Thyroid gland (tissue), 4 donors: ENCODE measurements at regions not wholly inside any gene's neighbourhood (a gene's known extent, or its start where the extent isn't known, plus 50 kb on each side); places are given as distances from the start of the nearest gene placed in this dataset.

Experiments
- DNase-seq, 2 donors: peaks; one replicate each; pipeline ENCODE4 v3.0.0-alpha.2; 2019
- H3K27ac ChIP-seq, 3 donors: fragments of 200-600 bp; sonication (generic); 1 replicate in 2 of 3; 2 replicates in 1 of 3; pipeline ENCODE4 v1.5.1; 2016 to 2019; ENCODE audit warnings: mild to moderate bottlenecking in 1 of 3, moderate library complexity in 1 of 3
- H3K27me3 ChIP-seq: fragments of 200-600 bp; sonication (generic); one replicate; pipeline ENCODE4 v1.5.1; 2019
- H3K36me3 ChIP-seq, 2 donors: fragments of 200-600 bp; sonication (generic); one replicate each; pipeline ENCODE4 v1.5.1; 2016 to 2019
- H3K4me1 ChIP-seq, 2 donors: fragments of 200-600 bp; sonication (generic); one replicate each; pipeline ENCODE4 v1.5.1; 2017 to 2019
- H3K4me3 ChIP-seq, 3 donors: fragments of 200-600 bp; sonication (generic); replicated peaks in 1 of 3; 1 replicate in 2 of 3; 2 replicates in 1 of 3; pipeline ENCODE4 v1.5.1; 2016; ENCODE audit warnings: mild to moderate bottlenecking in 1 of 3
- H3K9me3 ChIP-seq: fragments of 200-600 bp; sonication (generic); one replicate; pipeline ENCODE4 v1.5.1; 2017
- POLR2A ChIP-seq, 2 donors: fragments of 450-650 bp; IDR thresholded peaks; one replicate each; pipeline ENCODE4 v1.6.1; 2017; ENCODE audit warnings: antibody characterized with exemption in 2 of 2, mild to moderate bottlenecking in 2 of 2, moderate library complexity in 1 of 2
- WGBS, 2 donors: methylation state at CpG; one replicate each; pipeline ENCODE4 v1.1.5; 2017; 5-methylcytosine and 5-hydroxymethylcytosine counted together
- intact Hi-C: fragments of 100-400 bp; cut with DNase I; formaldehyde crosslinking; loops from one replicate; pipeline ENCODE4 v1.15.1; 2023
- TF ChIP-seq, protein P1 (sequence below), 6 experiments: fragments of 200-600 bp in 3 of 6; fragments of 450-650 bp in 3 of 6; sonication (generic) in 3 of 6; IDR thresholded peaks; one replicate each; pipeline ENCODE4 v1.5.1; 2016 to 2019; ENCODE audit warnings: antibody characterized with exemption in 6 of 6, mild to moderate bottlenecking in 2 of 6, inconsistent platforms in 1 of 6, moderate library complexity in 1 of 6

DNA sequence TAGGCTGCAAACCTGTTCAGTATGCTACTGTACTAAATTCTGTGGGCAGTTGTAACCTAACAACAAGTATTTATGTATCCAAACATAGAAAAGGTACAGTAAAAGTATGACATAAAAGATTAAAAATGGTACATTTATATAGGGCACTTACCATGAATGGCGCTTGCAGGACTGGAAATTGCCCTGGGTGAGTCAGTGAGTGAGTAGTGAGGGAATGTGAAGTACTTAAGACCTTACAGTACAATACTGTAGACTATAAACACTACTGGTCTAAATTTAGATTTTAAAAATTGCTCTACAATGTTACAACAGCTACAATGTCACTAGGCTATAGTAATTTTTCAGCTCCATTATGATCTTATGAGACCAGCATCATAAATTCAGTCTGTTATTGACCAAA, 146.0 kb upstream of the GNAI1 start:
- TF ChIP-seq, protein P1, sequence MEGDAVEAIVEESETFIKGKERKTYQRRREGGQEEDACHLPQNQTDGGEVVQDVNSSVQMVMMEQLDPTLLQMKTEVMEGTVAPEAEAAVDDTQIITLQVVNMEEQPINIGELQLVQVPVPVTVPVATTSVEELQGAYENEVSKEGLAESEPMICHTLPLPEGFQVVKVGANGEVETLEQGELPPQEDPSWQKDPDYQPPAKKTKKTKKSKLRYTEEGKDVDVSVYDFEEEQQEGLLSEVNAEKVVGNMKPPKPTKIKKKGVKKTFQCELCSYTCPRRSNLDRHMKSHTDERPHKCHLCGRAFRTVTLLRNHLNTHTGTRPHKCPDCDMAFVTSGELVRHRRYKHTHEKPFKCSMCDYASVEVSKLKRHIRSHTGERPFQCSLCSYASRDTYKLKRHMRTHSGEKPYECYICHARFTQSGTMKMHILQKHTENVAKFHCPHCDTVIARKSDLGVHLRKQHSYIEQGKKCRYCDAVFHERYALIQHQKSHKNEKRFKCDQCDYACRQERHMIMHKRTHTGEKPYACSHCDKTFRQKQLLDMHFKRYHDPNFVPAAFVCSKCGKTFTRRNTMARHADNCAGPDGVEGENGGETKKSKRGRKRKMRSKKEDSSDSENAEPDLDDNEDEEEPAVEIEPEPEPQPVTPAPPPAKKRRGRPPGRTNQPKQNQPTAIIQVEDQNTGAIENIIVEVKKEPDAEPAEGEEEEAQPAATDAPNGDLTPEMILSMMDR (IDR thresholded peaks at IDR 0.05) = no peak
- no peak for TF ChIP-seq POLR2A (IDR thresholded peaks at IDR 0.05)
- H3K4me3 ChIP-seq = no peak overlapping the region
- 92 to 94% methylated on average over 1 of the region's 1 CpG for WGBS, 2 donors
- H3K27me3 ChIP-seq = no peaks in the 10 kb centered on the region
- no peak overlapping the region for H3K27ac ChIP-seq
- intact Hi-C loops = no loop called here
- no peaks in the 10 kb centered on the region for H3K4me1 ChIP-seq
- H3K36me3 ChIP-seq = no peaks in the 10 kb centered on the region
- H3K9me3 ChIP-seq = no peaks in the 10 kb centered on the region
- DNase-seq = no peak

DNA sequence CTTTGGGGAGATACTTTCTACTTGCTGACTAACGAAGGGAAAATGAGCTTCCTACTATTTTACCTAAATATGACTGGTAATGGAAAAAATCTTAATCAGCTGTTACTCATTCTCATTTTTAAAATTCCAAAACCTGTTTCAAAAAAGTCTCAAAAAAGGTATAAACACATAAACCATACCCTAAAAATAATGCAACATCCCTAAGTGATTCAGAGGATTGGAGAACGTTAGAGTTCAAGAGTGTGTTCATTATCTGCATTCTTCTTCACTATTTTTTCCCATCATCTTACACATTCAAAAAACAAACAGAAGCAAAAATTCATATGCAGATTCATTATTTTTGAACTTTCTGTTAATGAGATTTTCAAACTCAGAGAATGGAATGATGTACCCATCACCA, 150.4 kb upstream of the GNAI1 start:
- no peak for TF ChIP-seq POLR2A (IDR thresholded peaks at IDR 0.05)
- TF ChIP-seq, protein P1 (IDR thresholded peaks at IDR 0.05) = no peak
- no peak for DNase-seq
- Histone ChIP-seq H3K36me3 (no peaks in the 10 kb centered on the region), H3K27ac (no peak overlapping the region), H3K4me3 (no peak overlapping the region), H3K9me3 (no peaks in the 10 kb centered on the region), H3K27me3 (no peaks in the 10 kb centered on the region), H3K4me1 (no peaks in the 10 kb centered on the region)
- intact Hi-C loops = no loop called here
- 80 to 83% methylated on average over 2 of the region's 2 CpGs for WGBS, 2 donors

DNA sequence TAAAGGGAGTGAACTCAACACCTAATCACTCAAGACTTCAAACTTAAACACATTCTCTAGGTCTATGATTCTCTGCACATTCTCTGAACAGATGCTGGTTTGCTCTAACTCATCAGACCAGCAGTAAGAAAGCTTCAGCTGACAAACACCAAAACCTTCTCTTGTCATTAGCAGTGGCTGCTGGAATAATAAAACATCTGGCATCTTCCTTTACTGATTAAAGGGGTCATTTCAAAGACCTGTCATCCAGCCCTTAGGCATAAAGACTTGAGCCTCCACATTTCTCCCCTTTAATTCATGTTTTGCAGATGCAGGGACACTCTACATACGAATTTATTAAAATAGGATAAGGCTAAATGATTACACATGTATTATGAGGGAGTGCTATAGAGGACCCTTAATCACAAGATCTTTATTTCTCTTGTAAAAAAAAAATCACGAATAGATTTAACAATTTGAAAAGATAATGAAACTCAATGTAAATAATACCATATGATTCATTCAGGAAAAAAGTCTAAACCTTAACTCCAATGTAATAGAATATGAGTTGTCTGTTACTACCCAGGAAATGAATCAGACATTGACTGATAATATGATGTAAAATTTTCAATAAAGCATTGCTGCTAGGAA, 152.4 kb upstream of the GNAI1 start:
- no peak for DNase-seq
- H3K9me3 ChIP-seq = no peaks in the 10 kb centered on the region
- 63 to 69% methylated on average over 2 of the region's 2 CpGs for WGBS, 2 donors
- H3K4me1 ChIP-seq = no peaks in the 10 kb centered on the region
- intact Hi-C loops = no loop called here
- H3K27ac ChIP-seq = no peak overlapping the region
- H3K27me3 ChIP-seq = no peaks in the 10 kb centered on the region
- H3K36me3 ChIP-seq = no peaks in the 10 kb centered on the region
- TF ChIP-seq POLR2A (IDR thresholded peaks at IDR 0.05) = no peak
- TF ChIP-seq, protein P1 (IDR thresholded peaks at IDR 0.05) = no peak
- H3K4me3 ChIP-seq = no peak overlapping the region

DNA sequence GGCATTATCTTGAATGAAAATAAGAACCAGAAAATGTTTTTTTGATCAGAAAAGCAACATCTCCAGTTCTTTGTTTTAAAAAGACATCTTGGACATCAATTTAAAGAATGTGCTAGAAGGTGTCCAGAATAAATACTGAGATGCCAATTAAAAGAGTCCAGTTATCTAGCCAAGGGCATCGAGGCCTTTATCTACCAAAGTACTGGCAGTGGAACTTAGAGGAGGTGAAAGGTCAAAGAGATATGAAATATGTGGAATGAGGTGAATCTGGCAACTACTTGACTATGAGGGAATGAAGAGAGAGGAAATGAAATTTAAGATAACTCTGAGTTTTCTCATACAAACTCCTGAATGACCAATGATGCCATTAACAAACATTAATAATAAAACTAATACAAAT, 154.3 kb upstream of the GNAI1 start:
- Histone ChIP-seq H3K27ac (no peak overlapping the region), H3K36me3 (no peaks in the 10 kb centered on the region), H3K9me3 (no peaks in the 10 kb centered on the region), H3K27me3 (no peaks in the 10 kb centered on the region), H3K4me3 (no peak overlapping the region), H3K4me1 (no peaks in the 10 kb centered on the region)
- TF ChIP-seq POLR2A (IDR thresholded peaks at IDR 0.05) = no peak
- TF ChIP-seq, protein P1 (IDR thresholded peaks at IDR 0.05) = no peak
- intact Hi-C loops = no loop called here
- WGBS, 2 donors = 67% methylated on average over 1 of the region's 1 CpG
- DNase-seq = no peak

DNA sequence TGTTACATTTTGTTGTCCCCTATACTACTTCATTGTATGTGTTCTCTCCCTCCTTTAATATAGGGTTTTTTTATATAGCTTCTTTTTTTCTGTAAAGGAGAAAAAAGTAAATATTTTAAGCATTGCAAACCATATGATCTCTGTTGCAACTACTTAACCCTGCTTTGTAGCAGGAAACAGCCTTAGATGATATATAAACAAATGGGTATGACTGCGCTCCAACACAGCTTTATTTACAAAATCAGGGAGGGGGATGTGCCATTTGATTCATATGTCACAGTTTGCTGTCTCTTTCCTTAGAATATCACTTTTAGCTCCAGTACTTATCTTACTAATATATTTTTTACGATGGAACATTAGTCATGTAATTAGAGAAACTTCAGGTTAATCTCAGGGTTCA, 155.2 kb upstream of the GNAI1 start:
- TF ChIP-seq, protein P1 (IDR thresholded peaks at IDR 0.05) = no peak
- TF ChIP-seq POLR2A (IDR thresholded peaks at IDR 0.05) = no peak
- Histone ChIP-seq H3K27ac (no peak overlapping the region), H3K4me3 (no peak overlapping the region)

More for the DNA sequence above, 155.2 kb upstream of the GNAI1 start:
- H3K27me3 ChIP-seq = no peaks in the 10 kb centered on the region
- 82 to 86% methylated on average over 2 of the region's 2 CpGs for WGBS, 2 donors
- no peak for DNase-seq
- no peaks in the 10 kb centered on the region for H3K9me3 ChIP-seq
- intact Hi-C loops = no loop called here
- no peaks in the 10 kb centered on the region for H3K4me1 ChIP-seq
- H3K36me3 ChIP-seq = no peaks in the 10 kb centered on the region
